ENCODE measurements at regions not wholly inside any gene's neighbourhood (a gene's known extent, or its start where the extent isn't known, plus 50 kb on each side); places are given as distances from the start of the nearest gene placed in this dataset.

DNA sequence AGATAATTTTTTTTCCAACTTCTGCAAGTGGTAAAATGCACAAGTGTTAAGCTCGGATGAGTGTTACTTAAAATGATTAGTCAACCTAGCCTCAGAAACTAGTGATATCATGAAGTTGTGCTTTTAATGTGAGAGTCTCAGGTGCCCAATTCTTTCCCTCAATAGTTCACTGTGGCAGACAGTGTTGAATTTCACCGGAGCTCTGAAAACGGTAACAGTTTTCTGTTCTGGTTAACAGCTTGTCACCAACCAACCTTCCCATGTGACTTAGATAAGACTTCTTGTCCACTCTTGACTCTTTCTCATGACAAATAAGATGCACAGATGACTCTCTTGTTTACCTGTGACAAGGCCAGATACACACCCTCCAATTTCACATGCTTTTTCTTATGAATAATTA lies 125.5 kb downstream of the OSTF1 start:
- no peaks in the 10 kb centered on the region for H3K9me1 ChIP-seq (replicated peaks; ENCODE audit: control insufficient read depth, extremely low read depth, insufficient read depth, low read length)
- no peak for TF ChIP-seq MAX (IDR thresholded peaks at IDR 0.05; ENCODE audit: insufficient read depth, insufficient read length)
- no peak for TF ChIP-seq FOS (IDR thresholded peaks at IDR 0.05; ENCODE audit: borderline replicate concordance, insufficient read depth, low read length)
- TF ChIP-seq CTCF (IDR thresholded peaks at IDR 0.05; ENCODE audit: extremely low read depth in 1 of 2, insufficient read depth in 1 of 2, low read depth in 1 of 2, low read length in 2 of 2), result no peak
- POLR2A ChIA-PET, result no interaction called here
- no peaks in the 10 kb centered on the region for H4K20me1 ChIP-seq (replicated peaks; ENCODE audit: control insufficient read depth, extremely low read depth, insufficient read depth, low read length)
- H3K4me2 ChIP-seq (ENCODE audit: insufficient read depth, low read length), result no peak overlapping the region
- H3K4me1 ChIP-seq (ENCODE audit: control insufficient read depth, extremely low read depth, insufficient read depth, low read length), result no peaks in the 10 kb centered on the region
- DNase-seq (ENCODE audit: low read depth, low spot score) (no peak), FAIRE-seq (no peak)
- no peak overlapping the region for H3K4me3 ChIP-seq (replicated peaks in 1 of 3; ENCODE audit: insufficient read depth in 1 of 3, low read depth in 1 of 3, low read length in 3 of 3)
- H3K27ac ChIP-seq (ENCODE audit: insufficient read depth, low read depth, low read length), result no peak overlapping the region
- no peak overlapping the region for H2AFZ ChIP-seq (ENCODE audit: low read depth, low read length)
- H3K36me3 ChIP-seq (ENCODE audit: control insufficient read depth in 2 of 2, extremely low read depth in 1 of 2, insufficient read depth in 2 of 2, low read length in 2 of 2), result no peaks in the 10 kb centered on the region
- dilution Hi-C loops (cut with MboI; ENCODE audit: extremely low pct_ligation_motif_present, low sequenced_read_pairs) (no loop called here), intact Hi-C loops (cut with micrococcal nuclease) (no loop called here)
- no TSS peak for BruUV-seq (replicated peaks)
- H3K79me2 ChIP-seq (ENCODE audit: control insufficient read depth, insufficient read depth, low read length), result no peaks in the 10 kb centered on the region
- no peaks in the 10 kb centered on the region for H3K9me3 ChIP-seq (replicated peaks; ENCODE audit: control insufficient read depth, insufficient read depth, low read length)
- H3K9ac ChIP-seq (replicated peaks; ENCODE audit: extremely low read depth, insufficient read depth, low read length), result no peak overlapping the region
- H3K27me3 ChIP-seq (ENCODE audit: control insufficient read depth in 2 of 2, insufficient read depth in 2 of 2, low read length in 2 of 2), result no peaks in the 10 kb centered on the region
- CTCF ChIA-PET, result interaction anchor here (1.5 kb wide), 1 partner anchor 24 kb away, joined by 3 read pairs; no protein-coding TSS in a partner anchor

DNA sequence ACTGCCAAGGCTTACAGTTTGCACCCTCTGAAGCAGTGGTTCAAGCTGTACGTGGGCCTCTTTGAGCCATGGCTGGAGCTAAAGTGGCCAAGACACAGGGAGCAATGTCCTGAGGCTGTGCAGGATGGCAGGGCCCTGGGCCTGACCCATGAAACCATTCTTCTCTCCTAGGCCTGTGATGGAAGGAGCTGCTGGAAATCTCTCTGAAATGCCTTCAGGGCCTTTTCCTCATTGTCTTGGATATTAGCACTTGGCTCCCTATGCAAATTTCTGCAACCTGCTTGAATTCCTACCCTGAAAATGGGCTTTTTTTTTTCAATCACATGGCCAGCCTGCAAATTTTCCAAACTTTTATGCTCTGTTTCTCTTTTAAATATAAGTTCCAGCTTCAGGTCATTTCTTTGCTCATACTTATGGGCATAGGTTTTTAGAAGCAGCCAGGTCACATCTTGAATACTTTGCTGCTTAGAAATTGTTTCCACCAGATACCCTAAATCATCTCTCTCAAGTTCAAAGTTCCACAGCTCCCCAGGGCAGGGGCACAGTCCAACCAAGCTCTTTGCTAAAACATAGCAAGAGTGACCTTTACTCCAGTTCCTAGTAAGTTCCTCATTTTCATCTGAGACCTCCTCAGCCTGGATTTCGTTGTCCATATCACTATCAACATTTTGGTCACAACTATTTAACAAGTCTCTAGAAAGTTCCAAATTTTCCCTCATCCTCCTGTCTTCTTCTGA lies 138.3 kb downstream of the OSTF1 start:
- Histone ChIP-seq H3K36me3 (ENCODE audit: control insufficient read depth in 2 of 2, extremely low read depth in 1 of 2, insufficient read depth in 2 of 2, low read length in 2 of 2) (no peaks in the 10 kb centered on the region), H3K4me2 (ENCODE audit: insufficient read depth, low read length) (no peak overlapping the region), H3K9ac (replicated peaks; ENCODE audit: extremely low read depth, insufficient read depth, low read length) (no peak overlapping the region), H3K9me3 (replicated peaks; ENCODE audit: control insufficient read depth, insufficient read depth, low read length) (no peaks in the 10 kb centered on the region), H2AFZ (ENCODE audit: low read depth, low read length) (no peak overlapping the region), H4K20me1 (replicated peaks; ENCODE audit: control insufficient read depth, extremely low read depth, insufficient read depth, low read length) (no peaks in the 10 kb centered on the region), H3K4me1 (ENCODE audit: control insufficient read depth, extremely low read depth, insufficient read depth, low read length) (no peaks in the 10 kb centered on the region), H3K27me3 (ENCODE audit: control insufficient read depth in 2 of 2, insufficient read depth in 2 of 2, low read length in 2 of 2) (no peaks in the 10 kb centered on the region), H3K9me1 (replicated peaks; ENCODE audit: control insufficient read depth, extremely low read depth, insufficient read depth, low read length) (no peaks in the 10 kb centered on the region), H3K79me2 (ENCODE audit: control insufficient read depth, insufficient read depth, low read length) (no peaks in the 10 kb centered on the region), H3K27ac (ENCODE audit: insufficient read depth, low read depth, low read length) (no peak overlapping the region), H3K4me3 (replicated peaks in 1 of 3; ENCODE audit: insufficient read depth in 1 of 3, low read depth in 1 of 3, low read length in 3 of 3) (no peak overlapping the region)
- no peak for DNase-seq (ENCODE audit: low read depth, low spot score)
- intact Hi-C loops (cut with micrococcal nuclease), result no loop called here
- no TSS peak for BruUV-seq (replicated peaks)
- POLR2A ChIA-PET, result no interaction called here
- dilution Hi-C loops (cut with MboI; ENCODE audit: extremely low pct_ligation_motif_present, low sequenced_read_pairs), result no loop called here
- no peak for FAIRE-seq
- CTCF ChIA-PET, result no interaction called here
- TF ChIP-seq JUN (IDR thresholded peaks at IDR 0.05; ENCODE audit: borderline replicate concordance, insufficient read depth, insufficient read length, low read depth) (no peak), EZH2 (IDR thresholded peaks at IDR 0.05; ENCODE audit: borderline replicate concordance, low read depth, low read length, severe bottlenecking) (no peak), FOS (IDR thresholded peaks at IDR 0.05; ENCODE audit: borderline replicate concordance, insufficient read depth, low read length) (no peak), MAX (IDR thresholded peaks at IDR 0.05; ENCODE audit: insufficient read depth, insufficient read length) (no peak), GATA2 (IDR thresholded peaks at IDR 0.05; ENCODE audit: insufficient read depth, insufficient read length, low read depth, low read length) (no peak), POLR2A (IDR thresholded peaks at IDR 0.05; ENCODE audit: low read depth, low read length) (no peak)
